Inferior parietal cortex (tissue), 1 donor: ENCODE measurements at regions not wholly inside any gene's neighbourhood (a gene's known extent, or its start where the extent isn't known, plus 50 kb on each side); places are given as distances from the start of the nearest gene placed in this dataset.
"Not testable (repeated sequence)": the region's sequence is repeated elsewhere in the genome, so short reads cannot be mapped to it uniquely, and the experiment has no call there.

Experiments used
- DNase-seq: peaks from one replicate; pipeline ENCODE4 v3.0.0-alpha.2; 2016; ENCODE audit errors: extremely low spot score

DNA sequence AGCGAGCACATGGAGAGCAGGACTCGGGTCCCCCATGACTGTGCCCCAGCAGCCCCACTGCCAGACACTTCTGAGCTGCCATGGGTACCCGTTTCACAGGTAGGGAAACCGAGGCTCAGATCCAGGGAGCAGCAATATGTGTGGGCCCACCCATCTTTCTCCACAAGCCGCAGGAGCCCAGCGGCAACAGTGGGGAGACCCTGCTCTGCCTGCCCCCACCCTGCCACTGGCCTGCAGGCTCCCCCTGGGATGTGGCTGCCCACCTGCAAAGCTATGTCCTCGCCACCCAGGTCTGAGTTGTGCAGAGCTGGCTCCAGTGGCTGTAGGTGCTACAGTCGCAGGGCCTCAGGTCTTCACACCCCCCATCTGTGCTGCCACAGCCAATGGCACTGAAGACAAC, 50.6 kb upstream of the C1QTNF9B start:
- no peak for DNase-seq

DNA sequence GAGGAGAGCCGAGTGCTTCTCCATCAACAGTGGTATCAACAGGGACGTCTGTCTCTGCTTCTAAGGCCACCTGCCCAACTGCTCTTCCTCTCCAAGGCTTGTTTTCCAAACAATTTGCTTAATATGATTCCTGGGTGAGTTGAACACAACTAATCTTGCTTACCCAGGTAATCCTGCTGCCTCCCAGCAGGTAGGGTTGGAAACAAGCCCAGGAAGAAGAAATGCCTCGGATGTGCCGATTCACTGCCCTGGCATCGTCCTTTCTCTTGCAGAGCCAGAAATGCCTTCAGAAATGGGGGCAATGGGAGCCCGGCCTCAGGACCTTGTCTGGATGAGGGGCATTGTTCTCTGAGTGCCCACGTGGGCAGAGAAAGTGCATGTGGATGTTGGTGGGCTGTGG, 51.9 kb upstream of the C1QTNF9B start:
- DNase-seq, result no peak

DNA sequence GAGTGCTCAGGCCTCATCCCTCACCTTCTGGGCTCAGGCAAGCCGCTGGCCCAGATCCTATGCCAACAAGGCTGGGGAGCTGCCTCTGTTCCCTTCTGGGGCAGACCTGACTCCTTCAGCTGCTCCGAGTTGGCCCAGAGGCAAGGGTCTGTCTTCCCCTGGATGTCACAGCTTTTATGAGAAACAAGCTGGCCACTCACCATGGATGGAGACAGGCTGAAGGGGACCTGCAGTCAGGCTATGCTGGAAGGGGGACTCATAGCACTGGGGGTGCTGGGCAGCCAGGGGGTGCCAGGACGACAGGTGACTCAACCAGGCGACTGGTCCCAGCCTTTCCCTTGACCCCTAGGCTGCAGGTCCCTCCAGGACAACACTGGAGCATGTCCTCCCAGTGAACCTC, 52.4 kb upstream of the C1QTNF9B start:
- DNase-seq, result no peak

DNA sequence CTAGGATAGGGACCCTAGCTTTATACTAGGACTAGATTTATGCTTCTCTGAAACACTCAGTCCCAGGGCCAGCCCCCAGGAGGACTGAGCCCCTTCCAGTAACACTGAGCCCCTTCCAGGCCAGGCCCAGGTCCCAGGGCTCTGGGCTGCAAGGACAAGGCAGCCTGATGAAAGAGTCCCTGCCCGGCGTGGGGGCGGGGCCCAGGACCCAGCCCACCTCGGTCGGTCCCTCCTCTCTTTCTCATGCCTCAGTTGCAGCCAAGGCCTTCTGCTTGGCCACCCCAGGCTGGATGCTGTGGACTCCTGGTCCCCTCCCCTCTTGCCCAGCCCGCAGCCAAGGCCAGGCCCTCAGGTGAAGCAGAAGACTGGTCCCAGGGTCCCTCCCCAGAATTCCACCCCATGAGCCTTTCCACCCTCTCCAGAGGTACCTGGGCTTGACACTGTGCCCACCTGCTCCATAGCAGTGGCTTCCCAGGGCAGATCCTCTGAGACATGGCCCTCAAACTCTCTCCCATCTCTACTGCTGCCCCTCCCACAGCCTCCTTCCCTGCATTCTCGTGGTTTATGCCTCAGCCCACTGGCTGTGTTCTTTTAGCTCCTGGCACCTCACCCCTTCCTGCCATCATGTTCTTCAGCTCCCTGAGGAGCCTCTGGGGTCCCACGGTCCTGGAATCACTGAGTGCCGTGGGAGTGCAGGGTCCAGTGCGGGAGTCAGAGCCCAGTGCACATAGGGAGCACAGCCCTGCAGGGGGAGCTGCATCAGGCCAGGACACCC, 53.6 kb upstream of the C1QTNF9B start:
- DNase-seq, result no peak

DNA sequence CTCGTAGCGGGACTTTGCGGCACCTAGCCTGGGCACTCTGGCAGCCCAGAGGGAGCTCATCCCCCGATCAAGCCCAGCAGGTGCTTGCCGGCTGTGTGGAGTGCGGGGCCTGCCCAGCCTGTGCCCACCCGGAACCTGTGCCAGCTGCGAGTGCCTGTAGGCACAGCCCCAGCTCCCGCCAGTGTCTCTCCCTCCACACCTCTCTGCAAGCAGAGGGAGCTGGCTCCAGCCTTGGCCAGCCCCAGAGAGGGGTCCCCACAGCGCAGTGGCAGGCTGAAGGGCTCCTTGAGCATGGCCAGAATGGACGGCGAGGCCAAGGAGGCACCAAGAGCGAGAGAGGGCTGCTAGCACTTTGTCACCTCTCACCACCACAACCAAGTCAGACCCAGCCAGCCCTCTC, 55.5 kb upstream of the C1QTNF9B start:
- DNase-seq, result no peak

DNA sequence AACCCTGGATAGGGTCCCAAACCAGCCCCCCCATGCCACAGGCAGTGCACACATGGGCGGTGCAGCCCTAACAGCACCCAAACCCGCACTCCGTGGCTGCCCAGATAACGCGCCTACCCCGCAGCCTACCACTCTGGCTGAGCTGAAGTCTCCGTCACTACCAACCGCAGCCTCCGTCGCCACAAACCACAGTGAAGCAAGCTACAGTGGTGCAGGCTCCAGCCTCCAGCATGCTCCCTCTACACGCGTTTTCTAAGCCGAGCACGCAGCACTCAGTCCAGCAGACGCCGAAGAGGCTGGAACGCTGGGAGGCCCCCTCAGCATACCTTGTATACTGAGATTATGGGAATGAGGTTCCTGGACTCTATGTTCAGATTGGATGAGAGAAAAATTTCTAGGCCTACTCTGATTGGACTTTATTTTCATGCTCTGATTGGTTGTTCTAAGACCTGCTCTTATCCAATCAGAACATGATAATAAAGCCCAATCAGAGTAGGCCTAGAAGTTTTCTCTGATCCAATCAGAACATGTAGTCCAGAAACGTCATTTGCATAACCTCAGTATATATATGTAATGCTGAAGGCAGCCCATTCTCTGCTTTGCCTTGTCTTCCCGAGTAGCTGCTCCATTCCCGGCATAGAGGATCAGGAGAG, 56.7 kb upstream of the C1QTNF9B start:
- DNase-seq, result no peak

DNA sequence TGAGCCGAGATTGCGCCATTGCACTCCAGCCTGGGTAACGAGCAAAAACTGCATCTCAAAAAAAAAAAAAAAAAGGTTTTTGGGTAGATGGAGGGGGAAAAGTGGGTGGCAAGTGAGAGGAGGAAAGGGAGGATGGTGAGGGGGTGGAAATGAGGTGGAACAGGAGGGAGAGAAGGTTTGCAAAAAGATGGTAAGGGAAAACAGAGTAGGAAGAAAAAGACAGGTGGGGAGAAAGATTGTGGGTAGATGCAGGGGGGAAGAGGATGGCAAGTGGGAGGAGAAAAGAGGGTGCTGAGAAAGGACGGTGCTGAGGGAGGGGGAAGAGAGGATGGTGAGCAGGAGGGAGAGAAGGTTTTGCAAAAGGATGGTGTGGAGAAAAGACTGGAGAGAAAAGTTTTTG, 57.8 kb upstream of the C1QTNF9B start:
- no peak for DNase-seq

DNA sequence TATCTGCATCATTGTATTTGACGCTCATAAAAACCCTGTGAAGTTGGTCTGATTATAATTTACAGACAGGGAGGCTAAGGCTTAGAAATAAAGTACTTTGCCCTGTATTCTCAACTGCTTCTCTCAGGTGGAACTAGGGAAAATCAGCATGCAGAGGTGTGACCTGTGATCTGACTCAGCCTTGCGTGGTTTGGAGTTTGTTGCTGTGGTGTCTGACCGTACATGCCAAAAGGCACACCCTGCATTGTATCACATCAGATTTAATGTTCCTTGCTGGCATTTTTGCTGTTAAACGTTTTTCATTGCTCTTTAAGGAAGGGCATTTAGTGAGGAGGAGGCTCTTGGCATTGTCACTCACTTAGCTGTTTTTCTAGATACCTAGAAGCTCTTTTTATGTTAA, 58.8 kb upstream of the C1QTNF9B start:
- no peak for DNase-seq

DNA sequence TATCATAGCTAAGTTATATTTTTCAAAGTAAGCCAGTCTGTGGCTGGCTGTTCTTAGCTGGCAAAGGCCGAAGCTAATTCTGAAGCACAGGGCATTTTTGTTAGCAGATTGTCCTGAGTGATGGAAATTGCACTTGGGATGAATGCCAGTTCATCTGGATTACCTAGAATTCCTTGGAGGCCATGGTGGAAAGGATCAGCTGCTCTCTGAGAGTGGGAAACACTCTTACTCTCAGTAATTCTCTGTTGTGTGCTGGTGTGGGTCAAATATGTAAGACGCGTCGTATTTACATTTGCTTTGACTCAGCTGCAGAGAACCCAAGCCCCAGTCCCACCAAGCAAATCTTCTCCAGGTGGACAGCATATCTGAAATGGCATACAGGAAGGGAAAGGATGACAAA, 60.7 kb upstream of the C1QTNF9B start:
- no peak for DNase-seq

DNA sequence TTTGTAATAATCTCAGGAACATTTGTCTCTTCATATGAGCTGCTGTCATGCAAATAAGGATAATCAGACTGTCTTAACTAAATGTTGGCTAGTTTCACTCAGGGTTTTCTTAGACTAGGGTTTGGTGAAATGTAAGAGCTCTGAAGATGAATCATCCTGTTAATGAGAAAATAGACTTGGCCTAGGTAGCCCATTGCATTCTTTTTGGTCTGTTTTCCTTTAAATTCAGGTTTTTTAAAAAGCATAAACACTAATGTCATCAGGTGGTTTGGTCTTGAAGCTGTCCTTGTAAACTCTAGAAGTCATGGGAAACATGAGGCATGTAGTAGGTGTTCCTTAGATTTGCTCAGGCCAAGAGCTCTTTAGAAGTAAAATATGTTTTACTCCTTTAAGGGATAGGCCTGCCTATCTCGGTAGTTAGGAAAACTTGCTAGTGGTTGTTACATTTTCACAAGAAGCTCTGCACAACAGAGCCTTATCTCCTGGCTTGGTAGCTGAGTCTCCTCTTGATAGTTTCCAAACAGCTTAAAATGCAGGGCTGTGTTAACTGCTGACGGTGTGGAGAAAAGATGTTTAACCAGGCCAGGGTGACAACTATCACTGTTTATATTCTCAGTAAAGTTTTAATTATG, 62.0 kb upstream of the C1QTNF9B start:
- no peak for DNase-seq

DNA sequence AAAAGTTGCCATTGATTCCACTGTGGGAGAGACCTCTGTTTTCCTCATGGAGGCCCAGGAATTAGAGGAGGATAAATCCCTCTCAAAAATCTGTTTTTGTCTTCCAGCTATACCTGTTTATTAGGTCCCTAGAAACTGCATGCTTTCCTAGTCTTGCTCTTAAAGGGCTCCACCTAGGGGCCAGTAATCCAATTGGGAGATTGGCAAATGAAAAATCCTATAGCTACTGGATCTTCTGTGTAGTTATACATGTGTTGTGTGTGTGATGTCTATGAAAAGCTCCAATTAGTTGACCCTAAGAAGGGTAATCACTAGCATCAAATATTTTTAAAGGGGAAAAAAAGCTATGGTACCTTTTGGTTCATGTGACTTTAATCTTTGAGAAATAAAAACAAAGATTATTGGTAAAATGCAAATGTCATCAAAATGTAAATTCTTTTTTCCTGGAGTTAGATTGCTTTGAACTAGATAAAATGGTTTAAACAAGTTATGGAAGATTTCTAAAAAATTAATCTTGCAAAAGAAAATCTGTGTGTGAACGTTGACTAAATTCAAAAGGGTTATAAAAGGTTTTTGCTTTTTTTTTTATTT, 63.4 kb upstream of the C1QTNF9B start:
- DNase-seq, result peak; percentile 70

DNA sequence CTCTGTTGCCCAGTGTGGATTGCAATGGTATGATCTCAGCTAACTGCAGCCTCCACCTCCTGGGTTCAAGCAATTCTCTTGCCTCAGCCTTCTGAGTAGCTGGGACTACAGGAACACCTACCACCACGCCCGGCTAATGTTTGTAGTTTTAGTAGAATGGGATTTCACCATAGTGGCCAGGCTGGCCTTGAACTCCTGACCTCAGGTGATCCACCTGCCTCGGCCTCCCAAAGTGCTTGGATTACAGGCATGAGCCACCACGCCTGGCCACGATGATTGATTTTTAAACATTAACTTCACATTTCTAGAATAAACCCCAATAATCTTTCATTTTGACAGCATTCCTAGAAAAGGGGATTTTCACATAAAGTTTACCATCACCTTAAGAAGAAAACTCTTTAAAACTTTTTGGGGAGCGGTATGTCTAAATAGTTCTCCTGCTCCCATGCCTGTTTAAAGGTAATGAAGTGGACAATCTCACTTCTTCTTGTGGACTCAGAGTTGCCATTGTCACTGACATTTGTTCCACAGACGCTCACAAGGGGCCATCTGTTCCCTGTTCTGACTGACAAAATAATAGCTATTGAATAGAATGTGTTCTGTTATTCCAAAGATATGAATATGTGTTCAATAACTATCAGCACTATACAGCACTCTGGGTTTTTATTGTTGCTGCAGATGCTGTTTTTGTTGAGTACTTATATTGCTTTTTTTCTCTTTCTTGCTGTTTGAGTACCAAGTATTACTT, 66.1 kb upstream of the C1QTNF9B start:
- DNase-seq, result no peak

DNA sequence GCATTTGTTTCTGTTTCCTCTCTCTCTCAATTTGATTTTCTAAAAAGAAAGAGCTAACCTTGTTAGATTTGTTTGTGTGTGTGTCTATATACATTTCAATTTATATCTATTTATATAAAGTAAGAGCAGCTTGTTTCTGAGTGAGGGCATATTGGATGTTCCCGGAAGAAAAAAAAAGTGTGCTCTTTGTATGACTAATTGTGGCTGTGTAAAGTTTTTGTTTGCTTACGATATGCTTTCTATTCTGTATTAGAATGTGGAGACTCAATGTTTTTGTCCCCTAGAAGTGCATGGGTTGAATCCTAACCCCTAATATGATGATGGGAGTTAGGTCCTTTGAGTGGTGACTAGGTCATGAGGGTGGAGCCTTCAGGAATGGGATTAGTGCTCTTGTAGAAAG, 66.6 kb upstream of the C1QTNF9B start:
- no peak for DNase-seq

DNA sequence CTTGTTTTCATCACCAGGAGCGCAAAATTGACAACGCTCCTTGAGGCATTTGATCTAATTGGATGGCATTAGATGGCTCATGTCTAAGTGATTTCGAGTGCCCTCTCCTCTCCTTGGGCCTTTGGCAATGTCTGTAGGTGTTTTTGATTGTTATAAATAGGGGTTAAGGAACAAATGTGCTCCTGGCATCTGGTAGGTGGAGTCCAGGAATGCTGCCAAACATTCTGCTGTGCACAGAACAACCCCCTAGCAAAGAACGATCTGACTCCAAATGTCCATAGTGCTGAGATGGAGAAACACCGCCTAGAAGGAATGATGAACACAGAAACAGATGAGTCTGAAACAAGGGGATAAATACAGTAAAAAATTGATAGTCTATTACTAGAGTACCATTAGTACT, 68.0 kb upstream of the C1QTNF9B start:
- DNase-seq, result no peak

DNA sequence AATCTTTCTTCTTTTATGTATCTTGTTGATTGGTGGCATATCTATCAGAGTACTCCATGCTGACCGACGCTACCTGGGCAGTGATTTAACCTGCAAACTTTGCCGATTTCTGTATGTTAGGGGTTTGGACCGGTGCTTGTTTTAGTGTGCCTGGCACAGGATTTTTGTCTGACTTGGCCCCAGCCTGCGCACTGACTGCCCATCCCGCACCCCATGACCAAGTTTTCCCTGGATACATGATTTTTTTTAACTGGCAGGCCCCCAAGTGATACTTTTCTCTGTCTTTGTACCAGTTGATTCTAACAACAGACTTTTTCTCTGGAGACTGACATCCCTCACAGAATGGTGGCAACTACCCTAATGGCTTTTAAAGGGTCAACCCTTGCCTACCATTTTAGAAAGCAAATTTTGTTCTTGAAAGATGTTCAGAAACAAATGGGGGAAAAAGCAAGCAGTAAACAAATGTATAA, 69.0 kb upstream of the C1QTNF9B start:
- no peak for DNase-seq

DNA sequence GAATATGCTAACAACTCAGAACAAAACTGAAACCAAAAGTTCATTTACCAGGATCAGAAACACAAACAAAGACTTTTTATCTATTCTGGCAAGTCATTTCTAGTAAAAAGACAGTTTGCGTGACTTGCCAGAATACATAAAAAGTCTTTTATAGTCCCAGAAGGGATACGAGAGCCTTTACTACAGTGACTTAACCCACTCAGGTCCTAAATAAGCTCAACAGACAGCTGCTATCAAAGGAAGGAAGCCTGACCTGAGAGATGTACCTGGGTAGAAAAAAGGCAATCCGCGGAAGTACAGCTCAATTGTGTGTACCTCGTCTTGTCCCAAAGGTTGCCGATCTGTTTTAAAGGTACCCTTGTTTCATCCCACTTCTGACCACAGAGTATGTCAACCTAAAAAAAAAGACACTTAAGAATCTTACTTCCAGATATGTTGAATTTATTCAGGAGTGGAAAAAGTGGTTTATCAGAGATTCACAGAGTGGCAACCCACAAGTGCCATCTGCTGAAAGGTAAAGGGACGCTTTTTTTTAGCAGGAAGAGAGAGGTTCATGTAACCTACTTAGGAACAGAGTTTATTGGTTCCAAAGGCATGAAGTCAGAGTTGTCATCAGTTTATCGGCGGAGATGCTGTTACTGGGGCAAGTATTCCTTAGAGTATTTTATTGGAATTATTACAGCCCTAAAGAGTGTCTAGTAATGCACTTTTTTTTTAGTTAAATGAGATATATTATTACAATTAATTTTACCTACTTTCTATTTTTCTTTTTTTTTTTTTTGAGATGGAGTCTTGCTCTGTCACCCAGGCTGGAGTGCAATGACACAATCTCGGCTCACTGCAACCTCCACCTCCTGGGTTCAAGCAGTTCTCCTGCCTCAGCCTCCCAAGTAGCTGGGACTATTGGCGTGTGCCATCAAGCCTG, 69.7 kb upstream of the C1QTNF9B start:
- no peak for DNase-seq

DNA sequence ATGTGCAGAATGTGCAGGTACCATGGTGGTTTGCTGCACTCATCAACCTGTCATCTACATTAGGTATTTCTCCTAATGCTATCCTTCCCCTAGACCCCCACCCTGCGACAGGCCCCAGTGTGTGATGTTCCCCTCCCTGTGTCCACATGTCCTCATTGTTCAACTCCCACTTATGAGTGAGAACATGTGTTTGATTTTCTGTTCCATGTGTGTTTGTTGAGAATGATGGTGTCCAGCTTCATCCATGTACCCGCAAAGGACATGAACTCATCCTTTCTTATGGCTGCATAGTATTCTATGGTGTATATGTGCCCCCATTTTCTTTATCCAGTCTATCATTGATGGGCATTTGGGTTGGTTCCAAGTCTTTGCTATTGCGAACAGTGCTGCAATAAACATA, 70.5 kb upstream of the C1QTNF9B start:
- not testable (repeated sequence) for DNase-seq

DNA sequence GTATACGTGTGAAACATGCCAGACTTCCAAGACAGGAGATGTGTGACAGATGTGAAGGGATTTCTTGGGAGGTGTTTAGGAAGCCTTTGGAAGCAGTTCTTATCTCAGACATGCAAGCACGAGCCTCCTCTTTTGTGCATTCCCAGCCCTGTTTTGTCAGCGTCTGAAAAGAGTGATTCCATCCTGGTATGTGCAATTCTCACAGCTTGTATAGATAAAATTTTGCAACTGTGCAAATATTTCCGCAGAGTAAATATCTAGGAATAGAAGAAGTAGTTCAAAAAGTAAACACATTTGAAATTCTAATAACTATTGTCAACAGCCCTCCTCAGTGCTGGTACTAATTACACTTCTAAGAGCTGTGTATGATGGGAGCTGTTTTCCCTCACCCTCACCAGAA, 72.3 kb upstream of the C1QTNF9B start:
- no peak for DNase-seq

DNA sequence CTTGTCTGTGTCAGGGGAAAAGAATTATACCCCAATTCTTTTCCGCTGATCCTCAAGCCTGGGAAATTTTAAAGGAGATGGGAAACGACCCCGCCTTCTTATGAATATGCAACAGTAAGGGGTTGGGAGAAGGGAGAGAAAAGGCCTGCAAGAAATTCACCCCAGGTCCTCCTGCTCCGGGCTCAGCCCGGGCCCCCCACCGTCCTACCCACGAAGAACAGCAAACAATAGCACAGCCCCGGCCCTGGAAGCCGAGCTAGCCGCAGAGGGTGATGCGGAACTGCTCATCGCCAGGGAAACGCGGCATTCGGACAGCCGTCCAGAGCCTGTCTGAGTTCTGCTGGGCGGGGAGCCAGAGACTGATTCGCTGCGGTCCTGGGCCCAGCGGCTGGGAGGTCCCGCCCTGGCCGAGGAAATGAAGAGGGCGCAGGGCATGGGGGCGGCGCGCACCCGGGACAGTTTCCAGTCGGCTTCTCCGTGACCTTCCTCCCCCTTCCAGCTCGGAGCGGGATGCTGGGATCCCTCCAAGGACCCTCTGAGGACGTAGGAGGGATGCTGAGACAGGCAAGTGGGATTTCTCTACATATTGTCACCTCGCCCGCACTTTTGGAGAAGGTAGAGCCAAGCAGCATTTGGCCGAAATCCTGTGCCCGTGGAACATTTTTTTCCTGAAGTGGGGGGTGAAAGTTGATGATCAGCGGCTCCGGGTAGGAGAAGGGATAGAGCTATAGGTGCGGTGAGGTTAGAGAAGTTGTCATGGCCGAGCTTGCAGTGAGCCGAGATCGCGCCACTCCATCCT, 82.3 kb upstream of the C1QTNF9B start:
- DNase-seq, result no peak

DNA sequence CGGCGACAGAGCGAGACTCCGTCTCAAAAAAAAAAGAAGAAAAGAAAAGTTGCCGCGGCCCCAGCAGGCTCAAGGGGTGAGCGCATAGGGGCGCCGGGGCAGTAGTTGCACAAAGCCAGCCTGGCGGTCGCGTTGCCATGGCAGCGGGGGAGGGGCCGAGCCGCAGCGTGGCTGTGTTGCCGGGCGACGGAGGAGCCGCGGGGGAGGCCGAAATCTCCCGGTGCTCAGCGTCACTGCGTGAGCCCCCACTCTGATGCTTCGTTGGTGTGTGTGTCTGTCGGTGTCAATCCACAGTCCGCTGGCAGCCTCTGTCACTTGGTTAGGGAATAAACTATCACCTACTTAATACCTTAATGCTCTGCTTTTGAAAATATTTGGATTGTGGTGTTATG, 82.9 kb upstream of the C1QTNF9B start:
- DNase-seq, result peak; percentile 78
